Thoracic aorta (tissue), 2 donors: ENCODE measurements at regions not wholly inside any gene's neighbourhood (a gene's known extent, or its start where the extent isn't known, plus 50 kb on each side); places are given as distances from the start of the nearest gene placed in this dataset.

ENCODE experiments used
- ATAC-seq: fragments of 150-250 bp; one replicate; pipeline ENCODE4 v1.8.0; 2017; ENCODE audit warnings: low read depth; ENCODE audit not compliant: insufficient number of reproducible peaks, low FRiP score
- DNase-seq: peaks from one replicate; pipeline ENCODE4 v3.0.0-alpha.2; 2020; ENCODE audit warnings: low spot score
- H3K27ac ChIP-seq, 2 donors: fragments of 200-600 bp; sonication (generic); 1 replicate in 1 of 2; 2 replicates in 1 of 2; pipeline ENCODE4 v1.5.1; 2016; ENCODE audit warnings: mild to moderate bottlenecking in 2 of 2, moderate library complexity in 2 of 2
- H3K27me3 ChIP-seq: fragments of 200-600 bp; sonication (generic); replicated peaks from 2 replicates; pipeline ENCODE4 v1.6.0; 2016; ENCODE audit warnings: mild to moderate bottlenecking; ENCODE audit not compliant: insufficient read depth
- H3K36me3 ChIP-seq: fragments of 200-600 bp; sonication (generic); one replicate; pipeline ENCODE4 v1.5.1; 2016
- H3K4me1 ChIP-seq, 2 donors: fragments of 200-600 bp; sonication (generic); 1 replicate in 1 of 2; 2 replicates in 1 of 2; pipeline versions ENCODE4 v1.5.1 to v1.6.0; 2016; ENCODE audit warnings: low read depth in 2 of 2, mild to moderate bottlenecking in 1 of 2; ENCODE audit not compliant: control insufficient read depth in 1 of 2
- H3K4me3 ChIP-seq: fragments of 200-600 bp; sonication (generic); 2 replicates; pipeline ENCODE4 v1.5.1; 2016; ENCODE audit warnings: mild to moderate bottlenecking
- H3K9me3 ChIP-seq: fragments of 200-600 bp; sonication (generic); 2 replicates; pipeline ENCODE4 v1.5.1; 2016
- TF ChIP-seq, protein P1 (sequence below): fragments of 200-600 bp; sonication (generic); IDR thresholded peaks from one replicate; pipeline ENCODE4 v1.5.1; 2019; ENCODE audit warnings: antibody characterized with exemption

DNA sequence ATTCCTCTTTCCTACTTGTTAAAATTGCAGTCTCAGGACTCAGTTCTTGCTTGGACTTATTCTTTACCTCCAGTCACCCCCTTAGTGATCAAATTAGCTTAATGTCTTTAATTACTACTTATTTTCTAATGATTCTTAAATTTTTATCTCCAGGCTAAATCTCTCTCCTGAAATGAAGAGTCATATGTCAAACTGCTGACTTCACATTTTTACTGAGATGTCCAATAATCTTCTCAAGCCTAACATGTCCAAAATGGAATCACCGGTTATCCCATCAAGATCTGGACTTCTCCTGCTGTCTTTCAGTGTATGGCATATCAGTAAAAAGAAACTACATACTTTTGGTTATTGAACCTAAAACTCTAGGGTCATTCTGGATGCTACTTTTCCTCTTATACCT lies 332.3 kb upstream of the HTR2C start:
- Histone ChIP-seq H3K9me3 (no peaks in the 10 kb centered on the region), H3K4me3 (no peak overlapping the region), H3K4me1 (no peaks in the 10 kb centered on the region), H3K27me3 (no peaks in the 10 kb centered on the region), H3K36me3 (no peaks in the 10 kb centered on the region), H3K27ac (no peak overlapping the region)
- DNase-seq (no peak), ATAC-seq (no peak)
- TF ChIP-seq, protein P1, sequence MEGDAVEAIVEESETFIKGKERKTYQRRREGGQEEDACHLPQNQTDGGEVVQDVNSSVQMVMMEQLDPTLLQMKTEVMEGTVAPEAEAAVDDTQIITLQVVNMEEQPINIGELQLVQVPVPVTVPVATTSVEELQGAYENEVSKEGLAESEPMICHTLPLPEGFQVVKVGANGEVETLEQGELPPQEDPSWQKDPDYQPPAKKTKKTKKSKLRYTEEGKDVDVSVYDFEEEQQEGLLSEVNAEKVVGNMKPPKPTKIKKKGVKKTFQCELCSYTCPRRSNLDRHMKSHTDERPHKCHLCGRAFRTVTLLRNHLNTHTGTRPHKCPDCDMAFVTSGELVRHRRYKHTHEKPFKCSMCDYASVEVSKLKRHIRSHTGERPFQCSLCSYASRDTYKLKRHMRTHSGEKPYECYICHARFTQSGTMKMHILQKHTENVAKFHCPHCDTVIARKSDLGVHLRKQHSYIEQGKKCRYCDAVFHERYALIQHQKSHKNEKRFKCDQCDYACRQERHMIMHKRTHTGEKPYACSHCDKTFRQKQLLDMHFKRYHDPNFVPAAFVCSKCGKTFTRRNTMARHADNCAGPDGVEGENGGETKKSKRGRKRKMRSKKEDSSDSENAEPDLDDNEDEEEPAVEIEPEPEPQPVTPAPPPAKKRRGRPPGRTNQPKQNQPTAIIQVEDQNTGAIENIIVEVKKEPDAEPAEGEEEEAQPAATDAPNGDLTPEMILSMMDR, result no peak

DNA sequence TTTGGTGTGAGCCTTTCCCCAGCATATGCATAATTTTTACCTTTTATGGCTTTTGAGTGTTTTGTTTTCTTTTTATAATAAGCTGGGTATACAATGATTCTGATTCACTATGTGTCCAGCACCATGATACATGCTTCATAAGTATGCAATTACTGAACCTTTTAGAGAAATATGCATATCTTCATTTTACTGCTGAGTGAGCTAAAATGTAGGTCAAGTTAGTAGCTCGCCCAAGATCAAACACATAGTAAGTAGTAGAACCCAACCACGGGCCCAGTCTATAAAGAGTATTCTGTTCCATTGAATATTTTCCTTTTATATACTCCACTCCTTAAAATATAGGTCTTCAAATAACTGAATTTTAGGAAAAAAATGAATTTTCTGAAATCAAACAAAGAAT lies 362.4 kb upstream of the HTR2C start:
- H3K27ac ChIP-seq, result no peak overlapping the region
- TF ChIP-seq, protein P1, result no peak
- H3K4me1 ChIP-seq, result no peaks in the 10 kb centered on the region
- H3K9me3 ChIP-seq, result no peaks in the 10 kb centered on the region
- no peak overlapping the region for H3K4me3 ChIP-seq
- no peaks in the 10 kb centered on the region for H3K36me3 ChIP-seq
- DNase-seq, result no peak
- no peak for ATAC-seq
- no peaks in the 10 kb centered on the region for H3K27me3 ChIP-seq

GRCh38 chrX:114210879-114211278 lies 373.0 kb upstream of the HTR2C start:
- H3K4me3 ChIP-seq, result no peak overlapping the region
- H3K4me1 ChIP-seq, result no peaks in the 10 kb centered on the region
- H3K9me3 ChIP-seq, result no peaks in the 10 kb centered on the region
- H3K27me3 ChIP-seq, result no peaks in the 10 kb centered on the region
- TF ChIP-seq, protein P1, result no peak
- H3K36me3 ChIP-seq, result no peaks in the 10 kb centered on the region
- H3K27ac ChIP-seq, result no peak overlapping the region
- ATAC-seq, result no peak
- no peak for DNase-seq

DNA sequence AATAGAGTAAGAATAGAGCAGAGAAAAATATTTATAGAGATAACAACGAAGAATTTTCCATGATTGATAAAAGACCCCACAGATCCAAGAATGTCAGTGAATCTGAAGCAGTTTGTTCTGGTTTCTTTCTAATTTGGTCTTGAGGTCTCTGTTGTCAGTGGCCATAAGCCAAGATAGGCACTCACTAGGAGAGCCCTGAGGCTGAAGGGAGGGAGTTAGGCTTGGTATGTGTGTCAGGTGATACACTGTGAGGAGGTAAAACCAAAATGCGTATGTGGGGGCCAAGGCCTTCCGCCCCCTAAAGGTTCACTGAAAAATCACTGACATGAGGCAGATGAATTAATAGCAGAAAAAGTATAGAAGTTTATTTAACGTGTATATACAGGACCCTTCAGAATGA lies 382.3 kb upstream of the HTR2C start:
- Histone ChIP-seq H3K9me3 (no peaks in the 10 kb centered on the region), H3K4me1 (no peaks in the 10 kb centered on the region), H3K36me3 (no peaks in the 10 kb centered on the region), H3K4me3 (no peak overlapping the region), H3K27ac (no peak overlapping the region), H3K27me3 (no peaks in the 10 kb centered on the region)
- TF ChIP-seq, protein P1, result no peak
- DNase-seq (no peak), ATAC-seq (no peak)

- no peaks in the 10 kb centered on the region for H3K4me1 ChIP-seq
- TF ChIP-seq, protein P1, result no peak
- no peak overlapping the region for H3K4me3 ChIP-seq
- no peak for ATAC-seq
- H3K9me3 ChIP-seq, result no peaks in the 10 kb centered on the region
- no peak for DNase-seq
- H3K36me3 ChIP-seq, result no peaks in the 10 kb centered on the region
- no peaks in the 10 kb centered on the region for H3K27me3 ChIP-seq
- H3K27ac ChIP-seq, result no peak overlapping the region
Measured at GRCh38 chrX:114181195-114181594, 402.7 kb upstream of the HTR2C start.
